Epithelial cell of proximal tubule (primary cell): ENCODE measurements at regions not wholly inside any gene's neighbourhood (a gene's known extent, or its start where the extent isn't known, plus 50 kb on each side); places are given as distances from the start of the nearest gene placed in this dataset.

Experiments used
- DNase-seq: peaks from one replicate; pipeline ENCODE4 v3.0.0-alpha.2; 2011; ENCODE audit warnings: low read depth
- H3K4me3 ChIP-seq: 2 replicates; pipeline ENCODE4 v1.5.1; 2011; ENCODE audit warnings: low read depth, mild to moderate bottlenecking, low read length
- CTCF ChIP-seq: conservative IDR thresholded peaks from 2 replicates; pipeline ENCODE4 v1.5.1; 2012; ENCODE audit warnings: low read depth, mild to moderate bottlenecking, low read length

- H3K4me3 ChIP-seq, result no peak overlapping the region
- no peak for DNase-seq
- TF ChIP-seq CTCF, result no peak
These were observed 167.3 kb upstream of the GLI2 start for GRCh38 chr2:120568089-120568974.

GRCh38 chr2:120568975-120569268 is 166.7 kb upstream of the GLI2 start:
- H3K4me3 ChIP-seq, result no peak overlapping the region
- no peak for DNase-seq
- no peak for TF ChIP-seq CTCF

DNA sequence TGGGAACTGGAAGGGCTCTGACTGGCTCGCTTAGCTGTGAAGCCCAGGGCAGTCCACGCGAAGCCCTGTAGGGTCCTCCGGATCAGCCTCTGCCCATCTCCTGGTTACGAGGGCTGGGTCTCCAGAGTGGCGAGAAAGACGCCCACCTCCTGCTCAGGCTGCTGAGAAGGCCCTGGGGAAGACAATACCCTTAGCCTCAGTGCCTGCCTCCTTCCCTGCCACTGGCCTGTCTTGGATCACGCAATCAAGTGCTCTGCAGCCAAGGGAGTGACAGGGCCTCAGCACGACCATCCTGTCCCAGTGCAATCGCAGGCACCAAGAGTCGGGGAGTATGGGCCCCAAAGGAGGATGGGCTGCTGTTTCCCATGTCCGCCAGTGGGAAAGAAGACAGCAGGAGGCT is 165.7 kb upstream of the GLI2 start:
- H3K4me3 ChIP-seq, result no peak overlapping the region
- no peak for TF ChIP-seq CTCF
- no peak for DNase-seq

DNA sequence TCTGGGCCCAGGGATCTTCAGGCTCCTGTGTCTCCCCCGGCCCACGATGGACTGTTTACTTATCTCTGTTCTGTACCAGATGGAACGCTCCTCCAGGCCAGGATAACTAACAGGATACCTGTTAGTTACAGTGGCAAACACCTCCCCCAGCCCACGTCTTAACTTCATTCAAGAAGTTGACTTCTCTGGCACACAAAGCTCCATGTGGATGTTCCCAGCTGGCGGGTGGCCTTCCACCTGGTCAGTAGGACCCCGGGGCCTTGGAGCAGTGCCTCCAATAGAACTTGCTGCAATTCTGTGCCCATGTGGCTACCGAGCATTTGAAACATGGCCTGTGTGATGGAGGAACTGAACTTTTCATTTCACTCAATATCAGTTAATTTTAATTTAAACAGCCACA is 165.1 kb upstream of the GLI2 start:
- no peak for DNase-seq
- H3K4me3 ChIP-seq, result no peak overlapping the region
- TF ChIP-seq CTCF, result no peak

GRCh38 chr2:120571015-120571728 is 164.5 kb upstream of the GLI2 start:
- DNase-seq, result no peak
- no peak for TF ChIP-seq CTCF
- no peak overlapping the region for H3K4me3 ChIP-seq

DNA sequence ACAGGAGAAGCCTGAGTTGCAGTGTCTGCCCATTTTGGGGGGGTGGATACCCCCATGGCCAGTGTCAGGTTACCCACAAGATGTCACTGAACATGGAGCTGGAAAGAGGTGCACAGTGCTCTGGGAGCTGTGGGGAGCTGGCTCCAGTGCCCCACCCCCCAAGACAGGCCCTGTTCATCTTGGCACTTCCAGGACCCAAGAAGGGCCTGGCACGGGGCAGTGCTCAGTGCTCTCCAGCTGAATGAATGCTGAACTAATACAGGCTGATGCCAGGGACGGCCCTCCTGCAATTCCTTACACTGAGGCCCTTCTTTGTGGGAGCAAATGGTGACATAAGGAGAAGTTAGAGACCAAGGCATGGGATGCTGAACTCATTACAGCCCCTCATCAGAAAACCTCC is 163.4 kb upstream of the GLI2 start:
- H3K4me3 ChIP-seq, result no peak overlapping the region
- TF ChIP-seq CTCF, result no peak

More for the DNA sequence above, 163.4 kb upstream of the GLI2 start:
- no peak for DNase-seq
